GM18868 (cell line): ENCODE measurements at regions not wholly inside any gene's neighbourhood (a gene's known extent, or its start where the extent isn't known, plus 50 kb on each side); places are given as distances from the start of the nearest gene placed in this dataset.
"Not testable (repeated sequence)": the region's sequence is repeated elsewhere in the genome, so short reads cannot be mapped to it uniquely, and the experiment has no call there.

Source experiments
- ATAC-seq: cut with Tn5 transposase; IDR thresholded peaks from one replicate; pipeline ENCODE4 v1.9.1; 2021; ENCODE audit warnings: mild to moderate bottlenecking, moderate library complexity; ENCODE audit not compliant: unreplicated experiment

- no peak for ATAC-seq
Observed at GRCh38 chr6:16912756-16913155, 151.5 kb upstream of the ATXN1 start.

- ATAC-seq: no peak
Observed at GRCh38 chr6:16911088-16911487, 149.8 kb upstream of the ATXN1 start.

DNA sequence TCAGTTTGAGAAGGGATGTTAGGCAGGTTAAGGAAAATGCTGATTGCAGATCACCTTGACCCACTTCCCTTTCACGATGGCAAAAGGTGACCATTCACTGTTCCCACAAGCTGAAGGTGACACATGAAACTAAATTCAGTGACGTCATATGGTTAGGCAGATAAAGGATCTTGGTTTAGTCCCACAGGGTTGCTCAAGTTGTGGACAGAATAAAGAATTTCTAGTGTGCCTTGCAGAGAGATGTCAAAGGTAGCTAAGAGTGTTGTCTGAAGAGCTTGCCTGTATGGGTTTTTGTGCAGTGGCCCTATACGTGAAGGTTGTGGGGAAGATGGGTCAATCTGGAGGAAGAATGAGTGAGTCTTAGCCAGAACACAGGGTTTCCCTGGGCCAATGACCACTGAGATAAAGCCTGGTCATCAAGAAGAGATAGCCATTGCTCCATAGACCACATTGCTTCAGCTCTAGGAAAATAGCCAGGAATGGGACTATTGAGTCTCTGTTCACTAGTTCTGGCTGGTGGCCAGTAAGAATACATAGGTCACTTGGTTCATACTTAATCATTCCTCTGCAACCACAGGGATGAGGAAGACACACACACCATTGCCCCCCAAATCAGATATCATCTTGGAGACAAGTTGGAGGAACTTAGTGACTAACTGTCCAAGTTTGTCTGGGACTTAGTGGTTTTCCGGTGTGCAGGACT lies 148.5 kb upstream of the ATXN1 start:
- no peak for ATAC-seq

DNA sequence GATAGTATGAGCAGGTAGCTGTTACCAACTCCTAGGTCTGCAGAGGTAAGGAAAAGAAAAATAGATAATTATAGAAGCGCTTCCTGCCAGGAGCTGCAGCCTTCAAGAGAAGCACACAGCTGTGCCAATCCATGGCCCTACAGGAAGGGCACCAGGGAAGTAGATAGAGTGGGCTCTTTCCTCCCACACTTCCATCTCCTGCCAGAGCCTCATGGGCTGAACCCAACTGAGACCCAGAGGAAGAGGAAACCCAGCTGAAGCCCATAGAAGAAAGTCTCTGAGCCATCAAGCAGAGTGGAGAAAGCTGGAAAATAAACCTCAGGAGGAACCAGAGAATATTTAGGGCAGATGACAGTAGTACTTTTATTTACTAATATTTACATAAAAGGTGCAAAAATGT lies 146.7 kb upstream of the ATXN1 start:
- no peak for ATAC-seq

DNA sequence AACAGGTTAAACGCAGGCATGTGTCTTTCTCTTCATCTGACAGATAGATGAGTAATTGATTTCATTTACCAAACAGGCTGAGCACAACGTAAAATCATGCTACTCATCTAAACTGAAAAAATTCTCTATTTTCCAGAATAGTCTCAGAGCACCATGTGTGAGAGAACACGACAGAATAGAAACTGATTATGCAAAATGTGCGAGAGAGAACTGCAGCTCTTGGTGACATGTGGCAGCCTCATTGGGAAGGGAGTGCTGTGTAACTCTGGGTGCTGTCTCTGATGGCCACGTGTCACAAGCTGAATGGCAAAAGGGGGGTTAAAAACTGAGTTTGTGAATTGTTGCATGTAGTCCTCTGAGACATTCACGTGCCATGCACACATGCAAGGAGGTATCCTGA lies 143.7 kb upstream of the ATXN1 start:
- peak; percentile 43 for ATAC-seq

- peak; percentile 53 for ATAC-seq
Observed at GRCh38 chr6:16903470-16903869, 142.2 kb upstream of the ATXN1 start.

DNA sequence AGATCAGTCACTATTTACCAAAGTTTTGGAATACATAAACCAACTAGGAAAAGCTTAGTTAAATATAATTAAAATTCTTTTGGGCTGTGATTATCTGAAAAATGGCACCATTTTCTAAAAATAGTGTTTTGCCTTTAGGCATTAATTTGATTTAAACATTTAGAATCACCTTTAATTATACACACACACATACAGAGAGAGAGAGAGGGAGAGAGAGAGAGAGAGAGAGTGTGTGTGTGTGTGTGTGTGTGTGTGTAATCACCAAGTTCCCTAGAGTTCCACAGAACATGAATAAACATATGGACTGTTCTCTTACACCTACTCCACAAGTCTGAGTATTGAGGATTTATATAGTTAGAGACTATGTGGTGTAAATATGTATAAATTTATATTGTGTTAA lies 141.2 kb upstream of the ATXN1 start:
- ATAC-seq: no peak

GRCh38 chr6:16901782-16902181 lies 140.5 kb upstream of the ATXN1 start:
- no peak for ATAC-seq

- no peak for ATAC-seq
Observed at GRCh38 chr6:16901306-16901705, 140.0 kb upstream of the ATXN1 start.

GRCh38 chr6:16898640-16899396 lies 137.6 kb upstream of the ATXN1 start:
- ATAC-seq: no peak

GRCh38 chr6:16897669-16898068 lies 136.4 kb upstream of the ATXN1 start:
- ATAC-seq: no peak

- no peak for ATAC-seq
Observed at GRCh38 chr6:16894301-16894700, 133.0 kb upstream of the ATXN1 start.

DNA sequence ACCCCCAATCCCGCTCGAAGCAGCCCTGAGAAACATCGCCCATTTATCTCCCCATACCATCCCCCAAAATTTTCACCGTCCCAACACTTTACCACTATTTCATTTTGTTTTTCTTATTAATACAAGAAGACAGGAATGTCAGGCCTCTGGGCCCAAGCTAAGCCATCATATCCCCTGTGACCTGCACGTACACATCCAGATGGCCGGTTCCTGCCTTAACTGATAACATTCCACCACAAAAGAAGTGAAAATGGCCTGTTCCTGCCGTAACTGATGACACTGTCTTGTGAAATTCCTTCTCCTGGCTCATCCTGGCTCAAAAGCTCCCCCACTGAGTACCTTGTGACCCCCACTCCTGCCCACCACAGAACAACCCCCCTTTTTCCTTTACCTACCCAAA lies 129.8 kb upstream of the ATXN1 start:
- not testable (repeated sequence) for ATAC-seq

DNA sequence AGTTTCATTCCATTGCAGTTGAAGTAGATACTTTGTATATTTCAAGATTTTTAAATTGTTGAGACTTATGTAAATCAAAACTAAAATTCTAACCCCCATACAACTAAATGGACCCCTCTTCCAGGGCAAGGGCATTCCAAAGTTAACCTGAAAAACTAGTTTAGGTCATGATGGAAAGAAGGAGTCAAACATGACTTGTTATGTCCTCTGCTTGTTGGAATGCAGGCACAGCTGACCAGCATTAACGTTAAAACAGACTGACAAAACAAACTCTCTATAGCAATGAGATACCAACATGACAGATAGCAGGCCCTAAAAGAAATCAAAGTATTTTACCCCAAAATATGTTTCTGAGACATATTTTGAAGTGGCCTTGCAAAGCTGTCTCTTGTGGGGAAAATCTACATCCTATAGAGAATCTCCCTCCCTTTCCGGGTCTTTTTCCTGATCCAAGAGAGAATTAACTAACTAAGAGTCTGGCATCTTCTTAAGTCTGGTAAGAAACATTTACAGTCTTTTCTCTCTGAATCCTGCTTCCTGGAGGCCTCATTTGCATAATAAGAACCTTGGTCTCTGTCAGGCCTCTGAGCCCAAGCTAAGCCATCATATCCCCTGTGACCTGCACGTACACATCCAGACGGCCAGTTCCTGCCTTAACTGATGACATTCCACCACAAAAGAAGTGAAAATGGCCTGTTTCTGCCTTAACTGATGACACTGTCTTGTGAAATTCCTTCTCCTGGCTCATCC lies 124.3 kb upstream of the ATXN1 start:
- ATAC-seq: no peak

DNA sequence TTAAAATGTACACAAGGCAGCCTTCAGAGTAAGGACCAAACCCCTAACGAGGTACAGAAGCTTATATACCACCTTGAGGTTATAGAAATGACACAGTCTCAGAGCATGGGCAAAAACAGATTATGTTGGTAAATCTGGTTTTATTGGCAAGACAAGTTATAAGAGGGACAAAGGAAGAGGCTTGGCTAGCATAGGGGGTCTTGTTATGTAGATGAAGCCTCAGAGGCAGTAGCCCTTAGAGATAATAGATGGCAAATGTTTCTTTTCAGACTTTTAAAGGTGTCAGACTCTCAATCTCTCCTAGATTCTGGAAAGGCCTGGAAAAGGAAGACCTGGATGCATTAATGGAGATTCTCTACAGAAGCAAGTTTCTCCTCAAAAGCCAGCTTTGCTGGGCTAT lies 123.3 kb upstream of the ATXN1 start:
- no peak for ATAC-seq

GRCh38 chr6:16883414-16883813 lies 122.2 kb upstream of the ATXN1 start:
- ATAC-seq: no peak

- no peak for ATAC-seq
Observed at GRCh38 chr6:16882230-16882629, 121.0 kb upstream of the ATXN1 start.

DNA sequence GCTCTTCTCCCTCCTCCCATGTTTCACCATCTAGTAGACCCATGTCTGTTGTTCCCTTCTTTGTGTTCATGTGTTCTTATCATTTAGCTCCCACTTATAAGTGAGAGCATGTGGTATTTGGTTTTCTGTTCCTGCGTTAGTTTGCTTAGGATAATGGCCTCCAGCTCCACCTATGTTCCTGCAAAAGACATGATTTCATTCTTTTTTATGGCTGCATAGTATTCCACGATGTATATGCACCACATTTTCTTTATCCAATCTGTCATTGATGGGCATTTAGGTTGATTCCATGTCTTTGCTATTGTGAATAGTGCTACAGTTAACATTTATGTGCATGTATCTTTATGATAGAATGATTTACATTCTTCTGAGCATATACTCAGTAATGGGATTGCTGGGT lies 115.6 kb upstream of the ATXN1 start:
- ATAC-seq: not testable (repeated sequence)

- no peak for ATAC-seq
Observed at GRCh38 chr6:16876201-16876600, 114.9 kb upstream of the ATXN1 start.

DNA sequence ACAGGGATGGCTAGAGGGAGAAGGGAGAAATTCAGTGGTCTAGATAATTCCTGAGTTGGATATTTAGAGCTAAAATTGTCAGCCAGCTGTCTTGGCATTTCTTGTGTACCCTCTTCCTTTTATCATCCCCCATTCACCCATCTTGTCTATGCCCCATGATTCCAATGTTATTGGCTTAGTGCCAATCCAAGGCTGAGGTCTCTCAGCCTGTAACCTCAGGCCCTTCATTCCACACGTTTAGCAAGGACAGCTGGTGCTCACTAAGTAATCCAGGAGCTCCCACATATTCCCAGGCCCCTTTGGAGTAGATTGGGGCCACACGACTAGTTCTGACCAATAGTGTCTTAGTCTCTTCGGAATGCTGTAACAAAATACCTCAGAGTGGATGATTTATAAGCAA lies 112.4 kb upstream of the ATXN1 start:
- ATAC-seq: no peak

- no peak for ATAC-seq
Observed at GRCh38 chr6:16872543-16873235, 111.4 kb upstream of the ATXN1 start.
